ENCODE measurements at regions not wholly inside any gene's neighbourhood (a gene's known extent, or its start where the extent isn't known, plus 50 kb on each side); places are given as distances from the start of the nearest gene placed in this dataset.

GRCh38 chr2:45315861-45316260, 295.2 kb downstream of the SRBD1 start:
- Histone ChIP-seq H3K9me3 (no peaks in the 10 kb centered on the region), H3K27ac (no peak overlapping the region), H3K27me3 (no peaks in the 10 kb centered on the region), H3K4me3 (no peak overlapping the region), H3K36me3 (no peaks in the 10 kb centered on the region), H3K4me1 (ENCODE audit: insufficient read depth) (no peaks in the 10 kb centered on the region)
- WGBS, 3 donors = 41 to 48% (median 46%) methylated on average over 3 of the region's 3 CpGs
- no peak for DNase-seq
- TF ChIP-seq EP300 (IDR thresholded peaks at IDR 0.05) = no peak
- no peak for TF ChIP-seq POLR2A (IDR thresholded peaks at IDR 0.05)
- intact Hi-C loops (cut with DNase I) = no loop called here

- DNase-seq = no peak
- WGBS, 3 donors = 53 to 68% (median 57%) methylated on average over 7 of the region's 7 CpGs
- no peak overlapping the region for H3K27ac ChIP-seq
- no peaks in the 10 kb centered on the region for H3K9me3 ChIP-seq
- intact Hi-C loops (cut with DNase I) = no loop called here
- no peaks in the 10 kb centered on the region for H3K4me1 ChIP-seq (ENCODE audit: insufficient read depth)
- H3K36me3 ChIP-seq = no peaks in the 10 kb centered on the region
- no peak overlapping the region for H3K4me3 ChIP-seq
- H3K27me3 ChIP-seq = no peaks in the 10 kb centered on the region
- TF ChIP-seq EP300 (IDR thresholded peaks at IDR 0.05) (no peak), CTCF (IDR thresholded peaks at IDR 0.05) (no peak), POLR2A (IDR thresholded peaks at IDR 0.05) (no peak)
Measured at GRCh38 chr2:45312275-45312674, 298.8 kb downstream of the SRBD1 start.

- intact Hi-C loops (cut with DNase I) = no loop called here
- Histone ChIP-seq H3K9me3 (no peaks in the 10 kb centered on the region), H3K27ac (no peak overlapping the region), H3K36me3 (no peaks in the 10 kb centered on the region), H3K27me3 (no peaks in the 10 kb centered on the region), H3K4me3 (no peak overlapping the region), H3K4me1 (ENCODE audit: insufficient read depth) (no peaks in the 10 kb centered on the region)
- no peak for DNase-seq
- 45 to 60% (median 59%) methylated on average over 2 of the region's 2 CpGs for WGBS, 3 donors
- TF ChIP-seq EP300 (IDR thresholded peaks at IDR 0.05) = no peak
Measured at GRCh38 chr2:45311559-45311958, 299.5 kb downstream of the SRBD1 start.

GRCh38 chr2:45307147-45307546, 297.9 kb upstream of the SIX2 start:
- H3K4me3 ChIP-seq = no peak overlapping the region
- intact Hi-C loops (cut with DNase I) = no loop called here
- H3K27ac ChIP-seq = no peak overlapping the region
- TF ChIP-seq POLR2A (IDR thresholded peaks at IDR 0.05) (no peak), EP300 (IDR thresholded peaks at IDR 0.05) (no peak), CTCF (IDR thresholded peaks at IDR 0.05) (no peak)
- no peaks in the 10 kb centered on the region for H3K27me3 ChIP-seq
- no peak for DNase-seq
- WGBS, 3 donors = 85 to 88% (median 87%) methylated on average over 11 of the region's 11 CpGs
- no peaks in the 10 kb centered on the region for H3K4me1 ChIP-seq (ENCODE audit: insufficient read depth)
- H3K36me3 ChIP-seq = no peaks in the 10 kb centered on the region
- no peaks in the 10 kb centered on the region for H3K9me3 ChIP-seq

- Histone ChIP-seq H3K27me3 (no peaks in the 10 kb centered on the region), H3K4me3 (no peak overlapping the region), H3K9me3 (no peaks in the 10 kb centered on the region), H3K4me1 (ENCODE audit: insufficient read depth) (no peaks in the 10 kb centered on the region), H3K36me3 (no peaks in the 10 kb centered on the region), H3K27ac (no peak overlapping the region)
- DNase-seq = no peak
- 65 to 79% (median 67%) methylated on average over 3 of the region's 3 CpGs for WGBS, 3 donors
- TF ChIP-seq CTCF (IDR thresholded peaks at IDR 0.05) (no peak), POLR2A (IDR thresholded peaks at IDR 0.05) (no peak), EP300 (IDR thresholded peaks at IDR 0.05) (no peak)
- intact Hi-C loops (cut with DNase I) = no loop called here
Measured at GRCh38 chr2:45305599-45305998, 296.3 kb upstream of the SIX2 start.

Measured in ovary (tissue), 7 donors.